ENCODE measurements at regions not wholly inside any gene's neighbourhood (a gene's known extent, or its start where the extent isn't known, plus 50 kb on each side); places are given as distances from the start of the nearest gene placed in this dataset.

GRCh38 chr11:128205796-128206195 is 381.6 kb downstream of the ETS1 start:
- H4K20me1 ChIP-seq (ENCODE audit: control insufficient read depth, insufficient read depth, low read length, poor library complexity, severe bottlenecking): no peaks in the 10 kb centered on the region
- H3K27me3 ChIP-seq (replicated peaks in 1 of 4; ENCODE audit: control extremely low read depth in 1 of 4, control insufficient read depth in 3 of 4, insufficient read depth in 4 of 4, low read length in 3 of 4): no peaks in the 10 kb centered on the region
- no peaks in the 10 kb centered on the region for H3K27me3 Mint-ChIP-seq
- no peaks in the 10 kb centered on the region for H3K9me3 ChIP-seq (ENCODE audit: control extremely low read depth in 1 of 3, control insufficient read depth in 2 of 3, insufficient read depth in 1 of 3, low read length in 2 of 3)
- H3K4me1 Mint-ChIP-seq: no peaks in the 10 kb centered on the region
- H3K4me3 ChIP-seq (ENCODE audit: control extremely low read depth in 1 of 5, extremely low read depth in 1 of 5, insufficient read depth in 1 of 5, low read depth in 2 of 5, low read length in 4 of 5): no peak overlapping the region
- H3K4me3 Mint-ChIP-seq: no peak overlapping the region
- H3K4me1 ChIP-seq (ENCODE audit: control insufficient read depth in 2 of 2, insufficient read depth in 2 of 2, low read length in 2 of 2): no peaks in the 10 kb centered on the region
- H3K27ac Mint-ChIP-seq: no peak overlapping the region
- no peak overlapping the region for H3K9ac ChIP-seq (ENCODE audit: low read length)
- ATAC-seq (ENCODE audit: low read depth): no peak
- H3K9me3 Mint-ChIP-seq (ENCODE audit: insufficient read depth): peaks cover 2% of the 10 kb centered on the region
- H3K27ac ChIP-seq (ENCODE audit: low read length in 2 of 2): no peak overlapping the region
- ChIA-PET POLR2A (no interaction called here), CTCF (interaction anchor here (0.6 kb wide), 1 partner anchor 1037 kb away, joined by 3 read pairs; no protein-coding TSS in a partner anchor)
- intact Hi-C loops (cut with micrococcal nuclease): no loop called here
- H2AFZ ChIP-seq (ENCODE audit: insufficient read depth, low read depth, low read length, poor library complexity, severe bottlenecking): no peak overlapping the region
- no peak for DNase-seq
- TF ChIP-seq EZH2 (IDR thresholded peaks at IDR 0.05; ENCODE audit: borderline replicate concordance, insufficient read depth, low read depth, low read length, poor library complexity, severe bottlenecking) (no peak), CTCF (IDR thresholded peaks at IDR 0.05) (no peak)
- no peaks in the 10 kb centered on the region for H3K36me3 ChIP-seq (replicated peaks in 1 of 2; ENCODE audit: control extremely low read depth in 1 of 2, control insufficient read depth in 1 of 2, extremely low read depth in 1 of 2, insufficient read depth in 2 of 2, low read length in 1 of 2)
- no peaks in the 10 kb centered on the region for H3K79me2 ChIP-seq (ENCODE audit: control insufficient read depth, insufficient read depth, low read length)
- H3K4me2 ChIP-seq (replicated peaks; ENCODE audit: low read depth, low read length, poor library complexity, severe bottlenecking): no peak overlapping the region

GRCh38 chr11:128204898-128205297 is 382.5 kb downstream of the ETS1 start:
- TF ChIP-seq CTCF (IDR thresholded peaks at IDR 0.05) (no peak), EZH2 (IDR thresholded peaks at IDR 0.05; ENCODE audit: borderline replicate concordance, insufficient read depth, low read depth, low read length, poor library complexity, severe bottlenecking) (no peak)
- POLR2A ChIA-PET: no interaction called here
- H3K4me1 Mint-ChIP-seq: no peaks in the 10 kb centered on the region
- H4K20me1 ChIP-seq (ENCODE audit: control insufficient read depth, insufficient read depth, low read length, poor library complexity, severe bottlenecking): no peaks in the 10 kb centered on the region
- no peaks in the 10 kb centered on the region for H3K27me3 ChIP-seq (replicated peaks in 1 of 4; ENCODE audit: control extremely low read depth in 1 of 4, control insufficient read depth in 3 of 4, insufficient read depth in 4 of 4, low read length in 3 of 4)
- H3K9me3 ChIP-seq (ENCODE audit: control extremely low read depth in 1 of 3, control insufficient read depth in 2 of 3, insufficient read depth in 1 of 3, low read length in 2 of 3): no peaks in the 10 kb centered on the region
- H3K4me3 Mint-ChIP-seq: no peak overlapping the region
- no peak for DNase-seq
- H3K4me3 ChIP-seq (ENCODE audit: control extremely low read depth in 1 of 5, extremely low read depth in 1 of 5, insufficient read depth in 1 of 5, low read depth in 2 of 5, low read length in 4 of 5): no peak overlapping the region
- H3K27ac ChIP-seq (ENCODE audit: low read length in 2 of 2): no peak overlapping the region
- H3K36me3 ChIP-seq (replicated peaks in 1 of 2; ENCODE audit: control extremely low read depth in 1 of 2, control insufficient read depth in 1 of 2, extremely low read depth in 1 of 2, insufficient read depth in 2 of 2, low read length in 1 of 2): no peaks in the 10 kb centered on the region
- H3K9me3 Mint-ChIP-seq (ENCODE audit: insufficient read depth): peaks cover 2% of the 10 kb centered on the region
- H3K4me1 ChIP-seq (ENCODE audit: control insufficient read depth in 2 of 2, insufficient read depth in 2 of 2, low read length in 2 of 2): no peaks in the 10 kb centered on the region
- intact Hi-C loops (cut with micrococcal nuclease): no loop called here
- H3K4me2 ChIP-seq (replicated peaks; ENCODE audit: low read depth, low read length, poor library complexity, severe bottlenecking): no peak overlapping the region
- H3K27ac Mint-ChIP-seq: no peak overlapping the region
- no peaks in the 10 kb centered on the region for H3K27me3 Mint-ChIP-seq
- H3K79me2 ChIP-seq (ENCODE audit: control insufficient read depth, insufficient read depth, low read length): no peaks in the 10 kb centered on the region
- WGBS (ENCODE audit: insufficient coverage): 100% methylated on average over 1 of the region's 3 CpGs
- CTCF ChIA-PET: no interaction called here
- no peak for ATAC-seq (ENCODE audit: low read depth)
- H2AFZ ChIP-seq (ENCODE audit: insufficient read depth, low read depth, low read length, poor library complexity, severe bottlenecking): no peak overlapping the region
- no peak overlapping the region for H3K9ac ChIP-seq (ENCODE audit: low read length)

All from B cell (primary cell).